Head of caudate nucleus (tissue), 42 donors: ENCODE measurements at regions not wholly inside any gene's neighbourhood (a gene's known extent, or its start where the extent isn't known, plus 50 kb on each side); places are given as distances from the start of the nearest gene placed in this dataset.

Experiments used
- DNase-seq, 42 donors: peaks; one replicate each; pipeline versions ENCODE4 v3.0.0 to v3.0.0-alpha.2; 2020 to 2021; ENCODE audit warnings: mixed read lengths in 7 of 42
- intact Hi-C: fragments of 100-400 bp; cut with DNase I; formaldehyde crosslinking; loops from one replicate; pipeline ENCODE4 v1.15.0; 2022

- intact Hi-C loops: no loop called here
- DNase-seq: no peak
Measured at GRCh38 chr14:100955201-100955600, 51.7 kb upstream of the RTL1 start.

GRCh38 chr14:100962494-100962893 is 59.0 kb upstream of the RTL1 start:
- intact Hi-C loops: no loop called here

GRCh38 chr14:100965296-100965695 is 61.8 kb upstream of the RTL1 start:
- no peak for DNase-seq
- intact Hi-C loops: no loop called here

More at GRCh38 chr14:100962494-100962893, 59.0 kb upstream of the RTL1 start:
- DNase-seq: no peak

GRCh38 chr14:100967178-100967577 is 63.7 kb upstream of the RTL1 start:
- intact Hi-C loops: no loop called here
- DNase-seq: no peak

- DNase-seq: no peak
- intact Hi-C loops: no loop called here
Measured at GRCh38 chr14:100967930-100968329, 64.4 kb upstream of the RTL1 start.

- DNase-seq: no peak
- intact Hi-C loops: no loop called here
Measured at GRCh38 chr14:100972118-100972897, 68.8 kb upstream of the RTL1 start.

- intact Hi-C loops: no loop called here
- DNase-seq: no peak
Measured at GRCh38 chr14:100975671-100976070, 72.1 kb upstream of the RTL1 start.

GRCh38 chr14:100979079-100979478 is 75.6 kb upstream of the RTL1 start:
- intact Hi-C loops: no loop called here
- DNase-seq: no peak

- DNase-seq: no peak
- intact Hi-C loops: no loop called here
Measured at GRCh38 chr14:100979780-100980179, 76.3 kb upstream of the RTL1 start.

GRCh38 chr14:100980823-100981222 is 77.3 kb upstream of the RTL1 start:
- intact Hi-C loops: no loop called here
- DNase-seq: no peak

- intact Hi-C loops: no loop called here
- no peak for DNase-seq
Measured at GRCh38 chr14:100981809-100982208, 78.3 kb upstream of the RTL1 start.

GRCh38 chr14:100982353-100982752 is 78.8 kb upstream of the RTL1 start:
- intact Hi-C loops: no loop called here
- no peak for DNase-seq

GRCh38 chr14:100982762-100983161 is 79.2 kb upstream of the RTL1 start:
- DNase-seq: no peak
- intact Hi-C loops: no loop called here

GRCh38 chr14:100983710-100984109 is 80.2 kb upstream of the RTL1 start:
- no peak for DNase-seq
- intact Hi-C loops: no loop called here

GRCh38 chr14:100988011-100988410 is 84.5 kb upstream of the RTL1 start:
- no peak for DNase-seq
- intact Hi-C loops: no loop called here

GRCh38 chr14:100988411-100988900 is 84.9 kb upstream of the RTL1 start:
- peak in 1 of 42 donors; percentile 28 for DNase-seq
- intact Hi-C loops: no loop called here

- intact Hi-C loops: no loop called here
Measured at GRCh38 chr14:100988956-100989355, 85.4 kb upstream of the RTL1 start.

GRCh38 chr14:100989924-100990323 is 86.4 kb upstream of the RTL1 start:
- intact Hi-C loops: no loop called here
- DNase-seq: no peak

More at GRCh38 chr14:100988956-100989355, 85.4 kb upstream of the RTL1 start:
- DNase-seq: no peak

- intact Hi-C loops: no loop called here
- DNase-seq: no peak
Measured at GRCh38 chr14:100994082-100994481, 90.6 kb upstream of the RTL1 start.

- no peak for DNase-seq
- intact Hi-C loops: no loop called here
Measured at GRCh38 chr14:100994756-100995330, 91.3 kb upstream of the RTL1 start.

GRCh38 chr14:101000711-101001250 is 97.3 kb upstream of the RTL1 start:
- intact Hi-C loops: no loop called here
- no peak for DNase-seq
